Activated CD4-positive, alpha-beta memory T cell treated with anti-CD3 and anti-CD28 coated beads for 36 hours (primary cell): ENCODE measurements at regions not wholly inside any gene's neighbourhood (a gene's known extent, or its start where the extent isn't known, plus 50 kb on each side); places are given as distances from the start of the nearest gene placed in this dataset.
"Not testable (repeated sequence)": the region's sequence is repeated elsewhere in the genome, so short reads cannot be mapped to it uniquely, and the experiment has no call there.

ENCODE experiments used
- CTCF ChIA-PET: fragments of 350-600 bp; sonication (Branson Sonifier 250); formaldehyde crosslinking; loops from one replicate; lab custom pipeline; 2021; ENCODE audit warnings: antibody characterized with exemption, inconsistent platforms; lab: Charles Lee
- POLR2A ChIA-PET: fragments of 350-600 bp; sonication (Branson Sonifier 250); formaldehyde crosslinking; loops from one replicate; lab custom pipeline; 2021; ENCODE audit warnings: antibody characterized with exemption; lab: Charles Lee
- DNase-seq: peaks from one replicate; pipeline ENCODE4 v3.0.0-alpha.2; 2020
- H3K27ac Mint-ChIP-seq: one replicate; pipeline ENCODE4 v1.8.0; 2021; ENCODE audit warnings: mixed read lengths
- H3K27me3 Mint-ChIP-seq: one replicate; pipeline ENCODE4 v1.8.0; 2021; ENCODE audit warnings: mixed read lengths
- H3K36me3 Mint-ChIP-seq: one replicate; pipeline ENCODE4 v1.8.0; 2021; ENCODE audit warnings: mixed read lengths
- H3K4me1 Mint-ChIP-seq: one replicate; pipeline ENCODE4 v1.8.0; 2021; ENCODE audit warnings: low read depth, mixed read lengths
- H3K4me3 Mint-ChIP-seq: one replicate; pipeline ENCODE4 v1.8.0; 2021; ENCODE audit warnings: mild to moderate bottlenecking, mixed read lengths
- H3K9me3 Mint-ChIP-seq: one replicate; pipeline ENCODE4 v1.8.0; 2021; ENCODE audit warnings: mixed read lengths
- intact Hi-C: fragments of 100-400 bp; cut with micrococcal nuclease; formaldehyde crosslinking; loops from one replicate; pipeline ENCODE4 v1.15.1; 2023

DNA sequence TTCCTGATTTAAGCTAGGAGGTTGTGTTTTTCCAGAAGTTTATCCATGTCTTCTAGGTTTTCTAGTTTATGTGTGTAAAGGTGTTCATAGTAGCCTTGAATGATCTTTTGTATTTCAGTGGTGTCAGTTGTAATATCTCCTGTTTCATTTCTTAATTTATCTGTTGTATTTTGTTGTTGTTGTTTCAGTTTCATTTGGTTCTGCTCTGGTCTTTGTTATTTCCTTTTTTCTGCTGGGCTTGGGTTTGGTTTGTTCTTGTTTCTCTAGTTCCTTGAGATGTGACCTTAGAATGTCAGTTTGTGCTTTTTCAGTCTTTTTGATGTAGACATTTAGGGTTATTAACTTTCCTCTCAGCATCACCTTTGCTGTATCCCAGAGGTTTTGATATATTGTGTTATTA, 62.8 kb downstream of the SCP2D1 start:
- H3K4me3 Mint-ChIP-seq, DNase-seq, H3K4me1 Mint-ChIP-seq, H3K27ac Mint-ChIP-seq, H3K36me3 Mint-ChIP-seq, CTCF ChIA-PET, intact Hi-C loops, POLR2A ChIA-PET: not testable (repeated sequence)
- Mint-ChIP-seq H3K27me3 (peaks cover 12% of the 10 kb centered on the region), H3K9me3 (peaks cover 13% of the 10 kb centered on the region)

DNA sequence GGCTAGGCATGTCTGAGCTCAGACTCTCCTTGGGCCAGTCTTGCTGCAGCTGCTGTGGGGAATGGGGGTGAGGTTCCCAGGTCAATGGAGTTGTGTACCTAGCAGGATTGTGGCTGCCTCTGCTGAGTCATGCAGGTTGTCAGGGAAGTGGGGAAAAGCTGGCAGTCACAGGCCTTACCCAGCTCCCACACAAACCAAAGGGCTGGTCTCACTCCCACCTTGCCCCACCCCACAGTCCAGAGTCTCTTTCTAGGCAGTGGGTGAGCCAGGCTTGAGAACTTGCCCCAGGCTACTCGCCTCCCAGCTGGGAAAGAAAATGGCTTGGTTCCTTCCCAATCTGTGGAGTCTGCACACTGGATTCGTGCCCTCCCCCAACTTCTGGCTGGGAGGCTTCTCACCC, 65.7 kb downstream of the SCP2D1 start:
- H3K9me3 Mint-ChIP-seq: peaks cover 1% of the 10 kb centered on the region
- DNase-seq: no peak
- no peak overlapping the region for H3K27ac Mint-ChIP-seq
- H3K36me3 Mint-ChIP-seq: no peaks in the 10 kb centered on the region
- H3K4me3 Mint-ChIP-seq: no peak overlapping the region
- H3K4me1 Mint-ChIP-seq: no peaks in the 10 kb centered on the region
- peaks cover 11% of the 10 kb centered on the region for H3K27me3 Mint-ChIP-seq
- POLR2A ChIA-PET: no interaction called here
- CTCF ChIA-PET: no interaction called here
- intact Hi-C loops: no loop called here

DNA sequence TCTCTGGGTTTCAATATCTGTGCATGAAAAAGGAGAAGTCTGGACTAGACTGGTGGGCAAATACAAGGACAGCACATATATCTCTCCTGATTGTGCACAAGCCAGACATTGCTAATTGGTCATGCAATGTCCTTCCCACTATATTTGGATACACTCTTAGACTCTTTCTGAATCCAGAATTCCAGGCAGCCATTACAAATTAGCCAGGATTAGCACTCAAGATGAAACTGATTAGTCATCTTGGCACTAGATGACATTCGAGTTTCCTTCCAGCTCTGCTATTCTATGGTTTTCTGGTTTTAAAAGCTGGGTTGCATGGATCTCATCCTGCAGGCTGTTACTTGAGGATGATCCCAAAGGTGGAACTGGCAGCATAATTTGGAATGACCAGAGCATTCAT, 73.2 kb downstream of the SCP2D1 start:
- DNase-seq: no peak
- Mint-ChIP-seq H3K27me3 (peaks cover under 1% of the 10 kb centered on the region), H3K27ac (no peak overlapping the region), H3K36me3 (no peaks in the 10 kb centered on the region), H3K4me3 (no peak overlapping the region), H3K9me3 (no peaks in the 10 kb centered on the region), H3K4me1 (no peaks in the 10 kb centered on the region)
- intact Hi-C loops: no loop called here
- ChIA-PET POLR2A (no interaction called here), CTCF (no interaction called here)

DNA sequence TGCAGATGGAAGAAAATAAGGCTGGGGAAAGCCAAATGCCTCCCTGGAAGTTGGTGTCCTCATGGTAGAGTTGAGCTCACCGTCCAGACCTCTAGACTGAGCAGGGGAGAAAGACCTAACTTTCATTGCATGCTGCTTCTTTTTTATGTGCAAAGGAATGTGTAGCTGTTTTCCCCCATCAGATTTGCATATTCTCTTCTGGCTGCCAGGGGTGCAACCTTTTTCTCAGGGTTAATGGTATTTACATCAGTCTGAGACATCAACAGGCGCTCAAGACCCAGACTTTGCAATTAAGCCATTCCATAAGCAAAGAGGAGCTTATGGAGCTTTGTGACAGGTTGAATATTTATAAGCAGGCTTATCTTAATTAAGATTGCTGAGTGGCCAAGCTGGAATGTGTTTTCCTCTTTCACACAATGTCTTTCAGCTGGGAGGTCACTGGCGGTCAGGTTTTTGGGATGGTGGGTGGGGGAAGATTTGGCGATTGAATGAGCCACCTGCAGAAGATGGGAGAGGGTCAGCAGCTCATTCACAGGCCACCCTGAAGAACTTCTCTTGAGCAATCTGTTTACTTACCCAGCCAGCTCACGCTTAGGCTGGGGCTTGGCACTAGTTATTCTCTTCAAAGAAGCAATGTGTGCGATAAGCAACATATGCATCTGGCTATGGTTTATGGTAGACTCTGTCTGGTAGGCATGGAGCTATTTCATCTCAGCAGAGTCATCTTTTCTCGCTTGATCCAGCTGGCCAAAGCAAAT, 88.6 kb downstream of the SCP2D1 start:
- POLR2A ChIA-PET: no interaction called here
- no peak overlapping the region for H3K4me3 Mint-ChIP-seq
- no peaks in the 10 kb centered on the region for H3K9me3 Mint-ChIP-seq
- DNase-seq: no peak
- H3K4me1 Mint-ChIP-seq: no peaks in the 10 kb centered on the region
- no peak overlapping the region for H3K27ac Mint-ChIP-seq
- CTCF ChIA-PET: no interaction called here
- intact Hi-C loops: no loop called here
- H3K27me3 Mint-ChIP-seq: peaks cover 2% of the 10 kb centered on the region
- H3K36me3 Mint-ChIP-seq: no peaks in the 10 kb centered on the region

DNA sequence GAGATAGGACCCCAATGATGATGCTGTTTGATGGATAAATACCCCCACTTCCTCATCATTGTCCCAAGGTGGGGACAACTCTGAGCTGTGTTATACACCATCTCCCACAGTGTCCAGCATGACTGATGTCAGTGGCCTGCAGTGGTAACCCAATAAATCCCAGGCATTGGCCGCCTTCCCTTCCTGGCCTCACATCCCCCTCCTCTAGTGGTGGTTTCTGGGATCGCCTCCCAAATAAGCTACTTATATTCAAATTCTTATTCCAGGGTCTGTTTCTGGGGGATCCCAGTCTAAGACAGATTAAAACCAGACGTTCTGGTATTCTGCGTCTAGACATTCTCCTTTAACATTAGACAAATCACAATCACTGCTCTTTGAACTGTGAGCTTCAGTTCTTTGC, 90.6 kb downstream of the SCP2D1 start:
- ChIA-PET POLR2A (no interaction called here), CTCF (no interaction called here)
- no peak overlapping the region for H3K27ac Mint-ChIP-seq
- H3K36me3 Mint-ChIP-seq: no peaks in the 10 kb centered on the region
- H3K27me3 Mint-ChIP-seq: peaks cover 2% of the 10 kb centered on the region
- intact Hi-C loops: no loop called here
- H3K4me3 Mint-ChIP-seq: no peak overlapping the region
- H3K4me1 Mint-ChIP-seq: no peaks in the 10 kb centered on the region
- no peaks in the 10 kb centered on the region for H3K9me3 Mint-ChIP-seq
- DNase-seq: no peak

DNA sequence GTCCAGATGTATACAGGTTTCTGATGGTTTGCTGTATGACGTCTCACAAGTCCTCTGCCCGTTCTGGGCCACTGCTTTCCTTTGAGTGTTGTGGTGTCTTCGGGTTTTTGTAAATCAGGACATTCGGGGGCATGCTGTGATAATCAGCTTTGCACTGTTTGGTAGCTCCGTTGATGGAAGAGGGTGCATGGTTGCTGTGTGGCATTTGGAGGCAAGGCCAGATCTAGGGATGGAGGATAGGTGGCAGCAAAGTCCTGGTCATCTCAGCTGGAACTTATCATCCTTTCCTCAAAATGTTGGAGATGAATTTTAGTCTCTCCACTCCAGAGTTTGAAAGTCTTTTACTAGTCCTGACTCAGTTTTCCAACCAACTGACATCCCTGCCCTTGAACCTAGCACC, 91.0 kb downstream of the SCP2D1 start:
- intact Hi-C loops: no loop called here
- no peak overlapping the region for H3K27ac Mint-ChIP-seq
- H3K4me1 Mint-ChIP-seq: no peaks in the 10 kb centered on the region
- ChIA-PET POLR2A (no interaction called here), CTCF (no interaction called here)
- peaks cover 2% of the 10 kb centered on the region for H3K27me3 Mint-ChIP-seq
- H3K9me3 Mint-ChIP-seq: no peaks in the 10 kb centered on the region
- no peak overlapping the region for H3K4me3 Mint-ChIP-seq
- no peaks in the 10 kb centered on the region for H3K36me3 Mint-ChIP-seq
- DNase-seq: no peak

DNA sequence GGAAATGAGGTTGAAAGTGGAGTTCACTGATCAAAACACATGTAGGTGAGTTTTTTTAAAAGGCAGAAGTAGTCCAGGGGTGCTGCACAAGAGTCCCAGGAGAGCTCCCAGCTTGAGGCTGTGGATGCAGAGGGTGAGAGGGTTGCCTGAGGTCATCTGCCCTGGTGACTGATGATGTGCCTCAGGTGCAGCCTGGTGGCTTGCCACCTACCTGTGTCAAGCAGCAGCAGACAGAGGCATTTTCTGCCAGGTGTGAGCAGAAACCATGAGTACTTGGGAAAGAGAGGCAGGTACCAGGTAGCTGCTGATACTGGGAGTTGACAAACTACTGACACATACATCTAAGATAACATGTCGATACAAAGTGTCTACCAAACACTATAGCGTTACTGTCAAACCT, 92.5 kb downstream of the SCP2D1 start:
- Mint-ChIP-seq H3K27ac (no peak overlapping the region), H3K4me1 (no peaks in the 10 kb centered on the region), H3K4me3 (no peak overlapping the region), H3K9me3 (no peaks in the 10 kb centered on the region), H3K27me3 (peaks cover 6% of the 10 kb centered on the region), H3K36me3 (no peaks in the 10 kb centered on the region)
- ChIA-PET POLR2A (no interaction called here), CTCF (no interaction called here)
- intact Hi-C loops: no loop called here
- DNase-seq: no peak

DNA sequence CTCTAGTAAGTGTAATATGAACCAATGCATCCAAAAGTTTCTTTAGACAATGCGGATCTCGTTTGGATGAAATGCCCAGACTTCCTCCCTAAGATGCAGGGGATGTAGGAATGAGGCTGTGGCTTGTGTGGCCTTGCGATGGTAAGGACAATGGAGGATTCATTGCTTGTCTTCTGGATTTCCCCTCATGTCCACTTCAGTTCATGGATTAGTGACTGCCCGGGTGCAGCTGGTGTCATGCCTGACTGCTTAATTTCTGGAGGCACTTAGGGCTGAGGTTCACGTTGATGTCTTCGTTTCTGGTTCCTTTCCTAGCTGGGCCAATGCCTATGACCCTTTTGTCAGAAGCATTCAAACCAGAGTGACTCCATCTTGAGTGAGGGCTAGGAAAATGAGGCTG, 93.8 kb downstream of the SCP2D1 start:
- CTCF ChIA-PET: no interaction called here
- no peaks in the 10 kb centered on the region for H3K9me3 Mint-ChIP-seq
- peaks cover 11% of the 10 kb centered on the region for H3K27me3 Mint-ChIP-seq
- POLR2A ChIA-PET: no interaction called here
- intact Hi-C loops: no loop called here
- H3K4me3 Mint-ChIP-seq: no peak overlapping the region
- H3K36me3 Mint-ChIP-seq: no peaks in the 10 kb centered on the region
- H3K27ac Mint-ChIP-seq: no peak overlapping the region
- no peaks in the 10 kb centered on the region for H3K4me1 Mint-ChIP-seq
- no peak for DNase-seq

DNA sequence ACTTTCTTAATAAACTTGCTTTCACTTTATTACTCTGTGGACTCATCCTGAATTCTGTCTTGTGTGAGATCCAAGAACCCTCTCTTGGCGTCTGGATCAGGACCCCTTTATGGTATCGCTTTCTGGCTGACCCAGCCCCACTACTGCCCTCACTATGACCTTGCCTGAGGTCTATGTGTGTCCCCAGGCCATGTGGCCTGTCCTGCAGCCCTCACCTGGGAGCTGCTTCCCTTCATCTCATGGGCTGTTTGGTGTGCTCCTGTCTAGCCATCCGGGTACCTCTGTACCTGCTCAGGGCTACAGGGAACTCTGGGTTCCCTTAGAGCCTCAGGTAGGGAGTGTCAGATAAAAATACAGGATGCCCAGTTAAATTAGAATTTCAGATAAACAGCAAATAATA, 94.5 kb downstream of the SCP2D1 start:
- no peaks in the 10 kb centered on the region for H3K36me3 Mint-ChIP-seq
- peaks cover 11% of the 10 kb centered on the region for H3K27me3 Mint-ChIP-seq
- no peak for DNase-seq
- no peak overlapping the region for H3K4me3 Mint-ChIP-seq
- H3K4me1 Mint-ChIP-seq: no peaks in the 10 kb centered on the region
- CTCF ChIA-PET: no interaction called here
- POLR2A ChIA-PET: no interaction called here
- intact Hi-C loops: no loop called here
- H3K27ac Mint-ChIP-seq: no peak overlapping the region
- no peaks in the 10 kb centered on the region for H3K9me3 Mint-ChIP-seq

DNA sequence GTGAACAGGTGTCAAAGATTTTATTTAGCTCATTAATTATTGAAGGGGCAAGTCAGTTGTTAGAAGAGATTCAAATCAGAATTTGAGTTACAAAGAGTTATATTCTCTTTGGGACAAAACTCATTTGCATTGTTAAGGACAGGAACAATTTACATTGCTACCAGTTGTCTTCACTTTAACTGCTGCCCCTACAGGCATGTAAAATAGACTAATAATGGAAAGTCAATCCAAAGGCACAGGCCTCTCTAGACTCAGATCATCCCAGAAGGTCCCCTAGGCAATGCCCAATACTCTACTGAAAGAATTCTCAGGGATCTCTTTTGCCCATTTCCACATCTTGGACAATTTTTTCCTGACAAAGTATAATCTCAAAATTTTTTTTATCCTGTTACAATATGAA, 95.7 kb downstream of the SCP2D1 start:
- no peaks in the 10 kb centered on the region for H3K4me1 Mint-ChIP-seq
- CTCF ChIA-PET: no interaction called here
- POLR2A ChIA-PET: no interaction called here
- intact Hi-C loops: no loop called here
- H3K9me3 Mint-ChIP-seq: no peaks in the 10 kb centered on the region
- no peak overlapping the region for H3K4me3 Mint-ChIP-seq
- H3K27ac Mint-ChIP-seq: no peak overlapping the region
- peaks cover 11% of the 10 kb centered on the region for H3K27me3 Mint-ChIP-seq
- no peaks in the 10 kb centered on the region for H3K36me3 Mint-ChIP-seq
- no peak for DNase-seq

DNA sequence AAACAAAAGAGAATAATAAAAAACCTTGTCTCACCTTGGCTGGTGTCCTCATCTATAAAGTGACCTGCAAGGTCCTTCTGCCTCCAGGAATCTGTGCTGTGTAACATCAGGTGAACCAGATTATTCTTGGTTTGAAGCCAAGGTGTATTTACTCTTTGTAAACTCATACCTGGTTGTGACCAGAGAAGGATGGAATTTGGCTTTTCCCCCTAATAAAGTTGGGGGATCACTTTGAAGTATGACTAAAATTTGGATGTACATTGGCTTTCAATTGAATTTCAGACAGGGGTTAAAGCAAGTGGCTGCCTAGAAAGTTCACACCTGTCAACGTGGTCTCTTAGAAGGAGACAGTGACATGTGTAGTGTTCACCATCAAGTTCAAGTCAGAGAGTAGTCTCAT, 100.1 kb downstream of the SCP2D1 start:
- H3K4me1 Mint-ChIP-seq: no peaks in the 10 kb centered on the region
- no peaks in the 10 kb centered on the region for H3K9me3 Mint-ChIP-seq
- intact Hi-C loops: no loop called here
- POLR2A ChIA-PET: no interaction called here
- peaks cover 12% of the 10 kb centered on the region for H3K27me3 Mint-ChIP-seq
- no peaks in the 10 kb centered on the region for H3K36me3 Mint-ChIP-seq
- no peak for DNase-seq
- no peak overlapping the region for H3K27ac Mint-ChIP-seq
- CTCF ChIA-PET: no interaction called here
- H3K4me3 Mint-ChIP-seq: no peak overlapping the region

DNA sequence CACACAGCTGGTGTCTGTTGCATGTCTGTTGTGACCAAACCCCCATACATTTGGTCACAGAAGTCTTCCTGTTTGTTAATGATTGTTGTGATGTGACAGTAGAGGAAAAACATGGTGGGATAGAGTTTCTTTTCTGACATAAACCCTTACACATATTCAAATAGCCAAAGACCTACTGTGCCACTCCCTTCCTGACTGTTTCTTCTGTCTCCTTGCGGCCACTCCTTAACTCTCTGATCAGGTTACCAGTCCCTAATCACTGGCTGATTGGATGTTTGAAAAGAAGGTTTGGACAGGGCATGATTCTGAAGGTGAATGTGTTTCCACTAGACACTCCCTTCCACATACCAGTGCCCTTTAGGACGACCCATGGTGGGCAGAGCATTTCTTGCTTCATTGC, 101.2 kb downstream of the SCP2D1 start:
- intact Hi-C loops: no loop called here
- Mint-ChIP-seq H3K27me3 (peaks cover 12% of the 10 kb centered on the region), H3K36me3 (no peaks in the 10 kb centered on the region), H3K9me3 (no peaks in the 10 kb centered on the region), H3K4me3 (no peak overlapping the region), H3K27ac (no peak overlapping the region), H3K4me1 (no peaks in the 10 kb centered on the region)
- POLR2A ChIA-PET: no interaction called here
- DNase-seq: no peak
- CTCF ChIA-PET: interaction anchor here (0.6 kb wide), 1 partner anchor 196 kb away, joined by 3 read pairs; no protein-coding TSS in a partner anchor

DNA sequence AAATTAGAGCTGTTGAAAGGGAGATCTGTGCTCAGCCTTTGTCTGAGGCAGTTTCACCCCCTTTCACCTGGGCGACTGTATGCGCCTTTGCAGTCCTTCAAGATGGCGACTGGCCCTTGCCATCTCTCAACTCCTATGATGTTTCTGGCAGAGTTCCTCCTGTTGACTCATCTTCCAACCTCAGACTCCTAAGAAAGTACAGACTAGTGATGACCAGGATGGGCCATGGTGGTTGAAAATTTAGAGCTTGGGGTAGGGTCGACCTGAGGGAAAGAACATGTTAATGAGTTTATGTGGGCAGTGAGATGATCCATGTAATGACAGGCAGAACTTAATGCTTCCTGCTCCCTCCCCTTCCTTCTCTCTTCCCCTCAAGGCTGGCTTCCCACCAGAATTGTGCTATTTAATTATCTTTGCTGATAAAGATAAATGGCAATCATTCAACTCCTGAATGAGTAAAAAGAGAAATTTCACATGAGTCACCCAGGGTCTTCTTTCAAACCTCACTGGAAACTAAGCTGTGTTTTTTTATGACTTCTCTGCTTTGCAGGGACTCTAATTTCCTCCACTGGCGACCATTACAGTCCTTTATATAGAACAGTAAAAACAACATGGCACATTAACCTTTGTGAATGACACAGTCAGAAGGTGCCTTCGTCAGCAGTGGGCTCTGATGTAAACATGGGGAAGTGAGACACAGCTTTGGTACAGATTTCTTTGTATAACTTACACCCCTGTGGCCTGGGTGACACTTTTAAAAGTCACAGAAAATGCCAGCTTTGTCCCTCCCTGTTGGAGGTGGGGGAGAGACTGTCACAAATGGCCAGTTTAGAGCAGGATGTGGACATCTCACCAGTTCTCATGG, 103.5 kb downstream of the SCP2D1 start:
- ChIA-PET CTCF (no interaction called here), POLR2A (no interaction called here)
- H3K9me3 Mint-ChIP-seq: no peaks in the 10 kb centered on the region
- no peak overlapping the region for H3K27ac Mint-ChIP-seq
- no peak for DNase-seq
- no peaks in the 10 kb centered on the region for H3K4me1 Mint-ChIP-seq
- intact Hi-C loops: no loop called here
- H3K27me3 Mint-ChIP-seq: peaks cover 5% of the 10 kb centered on the region
- H3K4me3 Mint-ChIP-seq: no peak overlapping the region
- no peaks in the 10 kb centered on the region for H3K36me3 Mint-ChIP-seq
